ENCODE measurements at regions not wholly inside any gene's neighbourhood (a gene's known extent, or its start where the extent isn't known, plus 50 kb on each side); places are given as distances from the start of the nearest gene placed in this dataset.

GRCh38 chr16:9383281-9383680 lies 291.8 kb downstream of the HAPSTR1 start:
- DNase-seq = no peak

DNA sequence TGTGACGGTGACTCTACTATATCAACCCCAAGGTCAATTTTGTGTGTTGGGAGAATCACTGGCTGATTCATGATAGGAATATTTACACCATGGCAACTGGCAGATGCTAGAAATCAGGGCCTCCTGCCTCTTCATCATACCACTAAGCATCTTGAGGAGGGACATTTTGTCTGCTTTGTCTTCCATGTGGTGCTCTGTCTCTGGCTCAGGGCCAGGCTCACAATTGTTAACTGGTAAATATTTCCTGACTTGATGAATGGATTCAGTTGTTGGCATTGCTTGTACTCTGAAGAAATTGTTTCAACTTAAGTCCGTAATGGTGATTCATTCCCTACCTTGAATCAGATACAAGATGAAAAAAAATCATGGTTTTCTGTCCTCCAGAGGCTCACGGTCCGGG lies 292.7 kb downstream of the HAPSTR1 start:
- DNase-seq = no peak

- DNase-seq = no peak
Observed at GRCh38 chr16:9389543-9390207, 298.2 kb downstream of the HAPSTR1 start.

DNA sequence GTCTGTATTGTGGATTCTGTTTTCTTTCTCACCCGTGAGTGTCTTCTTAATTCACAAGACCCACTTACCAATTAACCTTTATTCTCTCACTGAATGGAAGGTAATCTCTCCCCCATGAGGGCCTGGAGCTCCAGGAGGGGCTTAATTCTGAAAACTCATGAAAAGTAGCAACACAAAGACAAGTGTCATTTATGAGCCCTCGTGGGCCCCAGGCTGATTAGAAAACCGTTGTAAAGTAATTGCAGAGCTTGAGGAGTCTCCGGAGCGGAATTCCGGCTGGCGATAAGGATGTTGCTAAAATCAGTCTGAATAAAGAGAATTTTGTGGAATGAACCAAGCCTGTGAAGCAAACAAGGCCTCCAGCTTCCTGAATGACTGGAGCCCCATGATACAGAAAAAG lies 301.5 kb downstream of the HAPSTR1 start:
- DNase-seq = no peak

DNA sequence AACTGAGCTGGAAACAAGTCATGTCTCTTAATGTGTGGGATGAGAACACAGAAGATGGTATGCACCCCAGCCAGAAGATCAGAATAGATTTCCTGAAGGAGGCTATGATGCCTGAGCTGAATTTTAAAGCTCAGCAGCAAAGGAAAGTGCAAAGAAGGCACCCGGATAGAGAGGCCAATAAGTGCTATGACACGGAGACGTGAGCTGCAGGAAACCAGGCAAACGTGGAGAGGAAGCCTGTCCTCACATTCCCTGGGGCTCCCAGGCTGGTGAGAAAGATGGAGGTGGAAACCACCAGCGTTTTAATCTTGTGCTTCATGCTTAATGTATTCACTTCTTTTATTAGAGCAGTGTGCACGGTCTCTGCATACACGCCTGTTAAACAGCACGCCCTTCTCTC lies 302.1 kb downstream of the HAPSTR1 start:
- no peak for DNase-seq

DNA sequence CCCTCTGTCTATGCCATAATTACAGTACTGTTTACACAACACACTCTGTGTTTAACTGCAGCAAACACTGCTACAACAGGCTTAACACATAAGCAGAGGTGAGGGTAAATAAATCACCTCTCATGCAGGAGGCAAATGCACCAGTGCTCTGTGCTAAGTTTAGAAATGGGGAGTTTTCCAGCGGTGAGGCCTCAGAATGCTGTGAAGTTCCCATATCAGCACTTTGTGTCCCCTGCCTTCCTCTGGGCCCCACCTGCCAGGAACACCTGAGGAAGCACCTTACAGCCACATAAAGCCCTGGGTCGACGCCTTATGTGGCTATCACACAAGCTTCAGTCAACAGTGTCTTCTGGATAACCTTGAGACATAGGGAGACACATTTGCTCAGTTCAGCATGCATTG lies 304.5 kb downstream of the HAPSTR1 start:
- no peak for DNase-seq

DNA sequence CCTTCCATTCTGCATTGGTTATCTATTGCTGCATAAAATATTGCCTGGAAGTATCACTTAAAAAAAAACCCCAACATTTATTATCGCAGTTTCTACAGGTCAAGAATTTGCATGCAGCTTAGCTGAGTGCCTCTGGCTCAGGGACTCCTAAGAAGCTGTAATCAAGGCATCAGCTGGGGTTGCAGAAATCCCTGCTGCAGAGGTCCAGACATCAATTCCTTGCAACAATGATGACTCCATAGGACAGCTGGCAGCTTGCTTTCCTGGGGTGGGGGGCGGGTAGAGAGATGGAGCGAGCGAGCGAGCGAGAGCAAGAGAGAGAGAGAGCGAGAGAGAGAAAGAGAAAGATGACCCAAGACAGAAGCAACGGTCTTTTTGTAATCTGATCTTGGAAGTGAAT lies 308.1 kb downstream of the HAPSTR1 start:
- DNase-seq = no peak

DNA sequence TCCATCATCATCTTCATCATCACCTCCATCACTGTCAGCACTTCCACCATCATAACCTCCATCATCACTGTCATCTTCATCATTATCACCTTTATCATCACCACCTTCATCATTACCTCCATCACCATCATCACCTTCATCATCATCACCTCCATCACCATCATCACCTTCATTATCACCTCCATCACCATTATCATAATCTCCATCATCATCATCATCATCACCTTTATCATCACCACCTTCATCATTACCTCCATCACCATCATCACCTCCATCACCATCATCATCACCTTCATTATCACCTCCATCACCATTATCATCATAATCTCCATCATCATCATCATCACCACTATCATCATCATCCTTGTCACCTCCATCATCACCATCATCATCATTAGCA lies 309.7 kb downstream of the HAPSTR1 start:
- DNase-seq = no peak

GRCh38 chr16:9402293-9402860 lies 310.9 kb downstream of the HAPSTR1 start:
- no peak for DNase-seq

DNA sequence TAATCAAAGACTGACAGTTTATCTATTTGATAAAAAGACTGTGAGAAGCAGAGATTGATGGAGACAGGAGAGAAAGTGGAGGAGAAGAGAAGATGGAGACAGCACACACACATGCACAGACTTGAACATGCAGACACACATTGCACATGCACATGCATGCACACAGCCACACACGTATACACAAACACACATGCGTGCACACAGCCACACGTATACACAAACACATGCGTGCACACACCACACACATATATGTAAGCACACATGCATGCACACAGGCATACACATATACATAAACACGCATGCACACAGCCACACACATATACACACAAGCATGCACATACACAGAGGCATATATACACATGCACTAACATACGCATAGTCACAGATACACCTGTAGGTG lies 313.4 kb downstream of the HAPSTR1 start:
- DNase-seq = no peak

DNA sequence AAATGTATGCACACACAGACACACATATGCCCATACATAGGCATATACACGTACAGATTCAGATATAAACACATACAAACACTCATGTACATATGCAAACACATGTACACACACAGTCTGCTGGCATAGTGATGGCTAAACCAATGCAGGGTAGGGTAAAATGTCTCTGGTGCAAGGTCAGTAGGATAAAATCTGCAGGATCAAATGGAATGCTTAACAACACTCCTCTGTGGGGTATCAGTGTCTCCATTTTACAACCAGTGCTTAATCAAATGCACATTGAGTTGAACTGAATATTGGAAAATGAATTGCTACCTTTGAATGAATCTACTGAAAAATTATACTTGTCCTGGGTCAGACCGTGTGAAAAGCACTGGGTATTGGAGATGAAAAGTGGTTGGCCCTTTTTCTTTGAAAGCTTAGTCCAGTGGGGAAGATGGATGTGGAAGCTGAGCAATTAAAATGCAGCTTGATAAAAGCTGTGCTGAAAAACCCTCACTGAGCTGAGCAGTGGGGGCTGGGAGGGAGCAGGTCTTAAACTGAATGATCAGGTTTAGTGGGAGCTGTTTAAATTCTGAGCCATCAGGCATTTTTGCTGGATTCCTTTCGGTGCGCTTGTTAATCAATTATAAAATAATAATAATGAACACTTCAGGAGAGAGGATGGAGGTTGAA lies 314.7 kb downstream of the HAPSTR1 start:
- no peak for DNase-seq

- DNase-seq = no peak
Observed at GRCh38 chr16:9407206-9407758, 315.8 kb downstream of the HAPSTR1 start.

DNA sequence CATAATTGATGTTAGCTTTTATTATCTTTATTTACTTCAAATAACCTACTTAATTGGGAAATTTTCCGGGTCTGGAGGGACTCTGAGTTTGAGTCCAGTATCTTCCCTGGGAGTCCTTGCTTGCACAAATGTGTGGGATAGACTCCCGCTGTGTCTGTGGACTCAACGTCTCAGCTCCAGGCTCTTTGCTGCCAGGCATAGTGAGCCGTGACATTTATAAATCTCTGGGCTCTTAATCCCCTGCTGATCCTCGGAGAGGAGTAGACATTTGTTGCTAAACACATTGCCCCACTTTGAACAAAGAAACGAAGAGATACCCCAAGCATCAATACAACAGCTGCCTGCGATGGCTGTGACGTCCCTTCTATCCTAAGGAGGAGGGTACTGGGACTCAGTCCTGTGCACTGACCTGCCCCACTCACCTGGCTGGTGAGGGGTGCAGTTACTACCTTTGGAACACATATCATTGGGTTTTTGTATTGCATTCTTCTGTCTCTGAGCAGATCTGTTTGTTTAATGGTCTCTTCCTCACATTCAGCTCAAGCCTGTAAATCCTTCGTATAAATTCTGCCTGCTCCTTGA lies 316.9 kb downstream of the HAPSTR1 start:
- DNase-seq = no peak

DNA sequence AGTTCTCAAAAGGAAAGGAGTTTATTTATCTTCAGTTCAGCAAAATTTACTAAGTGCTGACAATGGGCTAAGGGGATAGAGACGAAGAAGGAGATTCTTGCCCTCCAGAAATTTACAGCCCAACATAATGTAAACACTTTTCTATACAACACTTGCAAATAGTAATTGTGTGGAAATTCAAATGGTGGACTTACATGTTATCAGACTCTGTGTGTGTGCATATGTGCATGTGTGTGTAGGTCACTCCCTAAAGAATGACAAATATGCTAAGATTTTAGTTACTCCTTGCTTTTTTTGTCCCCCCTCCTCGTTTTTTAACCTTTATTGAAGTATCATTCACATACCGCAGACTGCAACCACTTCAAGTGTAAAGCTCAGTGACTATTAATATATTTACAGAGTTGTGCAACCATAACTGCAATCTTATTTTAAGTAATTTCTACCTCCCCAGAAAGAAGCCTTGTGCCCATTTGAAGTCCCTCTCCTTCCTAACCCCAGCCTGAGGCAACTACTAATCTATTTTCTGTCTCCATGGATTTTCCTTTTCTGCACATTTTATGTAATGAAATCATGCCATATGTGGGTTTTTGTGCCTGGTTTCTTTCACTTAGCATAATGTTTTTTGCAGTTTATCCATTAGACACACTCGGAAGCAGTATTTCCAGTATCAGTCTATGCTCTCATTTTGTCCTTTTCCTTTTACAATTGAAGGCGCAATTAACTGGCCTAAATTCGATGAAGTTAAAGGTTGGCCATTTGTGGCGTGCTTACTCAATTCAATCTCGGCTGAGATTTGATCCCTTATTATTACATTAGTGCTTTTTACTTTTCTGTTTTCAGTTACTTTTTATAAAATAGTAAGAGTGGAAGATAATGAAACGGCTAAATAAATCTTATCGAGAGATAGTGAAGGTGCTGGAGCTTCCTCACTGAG lies 318.4 kb downstream of the HAPSTR1 start:
- DNase-seq = no peak

DNA sequence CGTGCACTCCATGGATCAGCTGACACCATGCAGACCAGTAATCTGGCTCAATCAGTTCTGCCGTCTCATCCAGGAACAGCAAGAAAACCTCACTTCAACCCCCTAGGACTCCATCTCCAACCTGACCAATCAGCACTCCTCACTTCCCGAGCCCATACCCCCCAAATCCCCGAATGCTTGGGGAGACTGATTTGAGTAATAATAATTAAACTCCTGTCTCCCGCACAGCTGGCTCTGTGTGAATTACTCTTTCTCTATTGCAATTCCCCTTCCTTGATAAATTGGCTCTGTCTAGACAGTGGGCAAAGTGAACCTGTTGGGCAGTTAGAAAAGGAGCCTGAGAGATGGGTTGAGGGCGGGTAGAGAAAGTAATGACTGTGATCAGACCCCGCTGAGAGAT lies 320.0 kb downstream of the HAPSTR1 start:
- no peak for DNase-seq

- DNase-seq = no peak
Observed at GRCh38 chr16:9412031-9412914, 320.8 kb downstream of the HAPSTR1 start.

GRCh38 chr16:9412915-9413264 lies 321.4 kb downstream of the HAPSTR1 start:
- DNase-seq = no peak

DNA sequence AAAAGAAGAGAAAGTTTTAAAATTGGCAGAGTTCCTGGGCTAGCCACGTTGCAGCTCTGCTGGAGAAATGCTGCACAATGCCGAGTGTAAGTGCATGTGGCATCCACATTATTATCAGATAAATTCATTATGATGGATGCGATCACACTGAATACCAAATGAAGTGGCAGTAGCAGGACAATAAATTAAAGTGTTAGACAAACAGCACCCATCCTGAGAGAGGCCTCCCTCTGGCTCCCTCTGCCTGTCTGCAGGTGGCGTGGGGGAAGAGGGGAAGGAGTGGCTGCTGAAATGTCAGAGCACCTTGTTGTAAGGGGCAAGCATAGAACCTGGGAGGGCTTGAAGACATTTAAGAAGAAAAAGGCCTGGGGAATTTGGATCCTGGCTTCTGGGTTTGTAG lies 324.1 kb downstream of the HAPSTR1 start:
- DNase-seq = no peak

GRCh38 chr16:9417898-9418297 lies 326.5 kb downstream of the HAPSTR1 start:
- no peak for DNase-seq

GRCh38 chr16:9419161-9419560 lies 327.7 kb downstream of the HAPSTR1 start:
- no peak for DNase-seq

DNA sequence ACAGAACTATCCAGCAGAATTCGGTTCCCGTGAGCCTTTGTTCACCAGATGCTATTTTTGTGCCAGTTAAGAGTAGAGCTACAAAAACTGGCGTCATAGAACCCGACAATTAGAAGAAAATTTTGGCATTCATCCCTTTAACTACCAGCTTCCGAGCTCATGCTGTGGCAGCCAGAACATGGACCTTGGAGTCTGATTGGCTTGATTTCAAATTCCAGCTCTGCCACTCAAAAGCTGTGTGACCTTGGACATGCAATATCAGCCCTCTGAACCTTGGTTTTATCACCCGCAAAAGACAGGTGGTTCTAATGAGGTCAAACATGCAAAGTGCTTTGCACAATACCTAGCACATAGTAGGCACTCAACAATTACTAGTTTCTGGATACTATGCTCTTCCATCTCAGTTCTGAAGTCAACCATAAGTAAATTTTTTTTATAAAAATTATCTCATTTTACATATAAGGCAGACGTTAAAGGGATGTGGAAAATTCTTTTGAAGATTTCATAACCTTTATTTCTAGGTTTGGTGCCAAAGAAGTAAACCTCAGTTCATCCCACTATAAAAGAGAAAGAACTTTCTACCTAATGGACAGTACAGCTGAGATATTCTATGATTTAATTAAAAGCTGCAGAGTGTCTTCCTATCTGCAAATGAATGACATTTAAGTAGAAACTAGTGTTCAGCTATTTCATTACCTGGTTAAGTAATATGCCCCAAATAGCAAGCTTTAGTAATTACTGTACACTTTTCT lies 331.5 kb downstream of the HAPSTR1 start:
- no peak for DNase-seq

All from activated CD8-positive, alpha-beta memory T cell treated with anti-CD3 and anti-CD28 coated beads for 24 hours (primary cell).